Keratinocyte (primary cell): ENCODE measurements at regions not wholly inside any gene's neighbourhood (a gene's known extent, or its start where the extent isn't known, plus 50 kb on each side); places are given as distances from the start of the nearest gene placed in this dataset.

Source experiments
- CTCF ChIP-seq, 3 experiments: IDR thresholded peaks in 1 of 3; conservative IDR thresholded peaks in 1 of 3; optimal IDR thresholded peaks in 1 of 3; 2 replicates in 2 of 3; 3 replicates in 1 of 3; pipeline versions ENCODE3 to v1.5.1; 2011; ENCODE audit warnings: low read length in 3 of 3, mild to moderate bottlenecking in 3 of 3, moderate library complexity in 2 of 3, control low read depth in 1 of 3, inconsistent platforms in 1 of 3; ENCODE audit not compliant: insufficient read depth in 2 of 3; ENCODE audit errors: extremely low read depth in 1 of 3
- EZH2 ChIP-seq: IDR thresholded peaks from one replicate; pipeline ENCODE4 v1.6.1; 2012; ENCODE audit warnings: inconsistent platforms, mild to moderate bottlenecking, low read length, moderate library complexity

- TF ChIP-seq CTCF (optimal IDR thresholded peaks at IDR 0.05 in 1 of 3, IDR thresholded peaks at IDR 0.05 in 1 of 3, conservative IDR thresholded peaks at IDR 0.05 in 1 of 3; ENCODE audit: extremely low read depth in 1 of 3, insufficient read depth in 2 of 3, low read length in 3 of 3) (no peak), EZH2 (no peak)
These were observed 210.6 kb upstream of the KCNJ16 start for GRCh38 chr17:69864462-69864861.
